A673 (cell line): ENCODE measurements at regions not wholly inside any gene's neighbourhood (a gene's known extent, or its start where the extent isn't known, plus 50 kb on each side); places are given as distances from the start of the nearest gene placed in this dataset.

Experiments used
- BruUV-seq: library from RNA; stranded (reverse); fragments of 400-500 nt; replicated peaks from 2 replicates; lab custom pipeline; 2021; lab: Mats Ljungman, UMichigan
- CTCF ChIA-PET: fragments of 300-600 bp; sonication (Branson Sonifier 250); formaldehyde crosslinking; loops from one replicate; lab custom pipeline; 2022; ENCODE audit warnings: antibody characterized with exemption; lab: Charles Lee
- POLR2A ChIA-PET: fragments of 300-600 bp; sonication (Branson Sonifier 250); formaldehyde crosslinking; loops from one replicate; lab custom pipeline; 2022; ENCODE audit warnings: antibody characterized with exemption; ENCODE audit not compliant: low non-redundant PET; lab: Charles Lee
- DNase-seq: peaks from one replicate; pipeline ENCODE4 v3.0.0-alpha.2; 2015; ENCODE audit warnings: low spot score
- H3K27ac ChIP-seq: fragments of 200-600 bp; sonication (generic); 2 replicates; pipeline ENCODE4 v1.5.1; 2016; ENCODE audit warnings: mixed run types, low read depth, mild to moderate bottlenecking, mixed read lengths, antibody characterized with exemption, low read length; ENCODE audit not compliant: poor library complexity, severe bottlenecking
- H3K27me3 ChIP-seq: fragments of 200-600 bp; sonication (generic); replicated peaks from 2 replicates; pipeline ENCODE4 v1.6.1; 2017; ENCODE audit warnings: mixed run types, low read depth, mild to moderate bottlenecking, mixed read lengths, antibody characterized with exemption, low read length; ENCODE audit not compliant: insufficient read depth, poor library complexity
- H3K36me3 ChIP-seq: fragments of 200-600 bp; sonication (generic); 2 replicates; pipeline ENCODE4 v1.6.1; 2016; ENCODE audit warnings: mixed run types, mild to moderate bottlenecking, mixed read lengths, antibody characterized with exemption, low read length; ENCODE audit not compliant: insufficient read depth, poor library complexity, severe bottlenecking
- H3K4me1 ChIP-seq: fragments of 200-600 bp; sonication (generic); 2 replicates; pipeline ENCODE4 v1.6.1; 2017; ENCODE audit warnings: mixed run types, mild to moderate bottlenecking, mixed read lengths, antibody characterized with exemption, low read length; ENCODE audit not compliant: insufficient read depth, poor library complexity, severe bottlenecking
- H3K4me3 ChIP-seq: fragments of 200-600 bp; sonication (generic); 2 replicates; pipeline ENCODE4 v1.5.1; 2016; ENCODE audit warnings: low read depth, mixed run types, mild to moderate bottlenecking, mixed read lengths, low read length; ENCODE audit not compliant: poor library complexity, severe bottlenecking
- H3K9me3 ChIP-seq: fragments of 200-600 bp; sonication (generic); 2 replicates; pipeline ENCODE4 v1.6.1; 2016; ENCODE audit warnings: mixed run types, low read depth, mild to moderate bottlenecking, mixed read lengths, antibody characterized with exemption, low read length; ENCODE audit not compliant: poor library complexity, severe bottlenecking
- EZH2 ChIP-seq: fragments of 200-600 bp; sonication (generic); IDR thresholded peaks from 2 replicates; pipeline ENCODE4 v1.6.1; 2017; ENCODE audit warnings: borderline replicate concordance, low read depth, mild to moderate bottlenecking, mixed read lengths, antibody characterized with exemption, low read length; ENCODE audit not compliant: poor library complexity, severe bottlenecking
- intact Hi-C: fragments of 100-400 bp; cut with micrococcal nuclease; formaldehyde crosslinking; loops from one replicate; pipeline ENCODE4 v1.10.0; 2022; ENCODE audit not compliant: unreplicated experiment
- TF ChIP-seq, protein P1 (sequence below): fragments of 300-800, 200-600 bp; sonication (generic); conservative IDR thresholded peaks from 2 replicates; pipeline ENCODE4 v1.5.1; 2017; ENCODE audit warnings: low read depth, mild to moderate bottlenecking, antibody characterized with exemption, low read length, moderate library complexity, mixed read lengths

DNA sequence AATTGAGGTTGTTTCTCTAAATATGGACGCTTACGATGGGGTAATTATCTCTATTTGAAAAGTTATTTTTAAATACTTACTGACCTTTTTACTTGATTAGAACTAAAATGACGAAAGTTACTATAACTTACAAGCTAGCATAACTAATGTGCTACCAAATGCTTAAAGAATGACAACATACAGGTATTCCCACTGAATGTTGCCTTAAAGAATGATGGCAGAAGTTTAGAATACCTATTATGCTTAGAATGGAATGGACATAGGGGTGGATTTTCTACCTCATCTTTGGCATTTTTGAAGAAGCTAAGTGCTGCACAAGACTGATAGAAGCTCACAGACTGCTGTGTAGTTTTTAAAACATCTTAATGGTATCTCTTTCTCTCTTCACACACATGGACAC, 284.8 kb downstream of the THBS2 start:
- CTCF ChIA-PET = no interaction called here
- H3K27me3 ChIP-seq = no peaks in the 10 kb centered on the region
- intact Hi-C loops = no loop called here
- no peak for TF ChIP-seq EZH2
- TF ChIP-seq, protein P1, sequence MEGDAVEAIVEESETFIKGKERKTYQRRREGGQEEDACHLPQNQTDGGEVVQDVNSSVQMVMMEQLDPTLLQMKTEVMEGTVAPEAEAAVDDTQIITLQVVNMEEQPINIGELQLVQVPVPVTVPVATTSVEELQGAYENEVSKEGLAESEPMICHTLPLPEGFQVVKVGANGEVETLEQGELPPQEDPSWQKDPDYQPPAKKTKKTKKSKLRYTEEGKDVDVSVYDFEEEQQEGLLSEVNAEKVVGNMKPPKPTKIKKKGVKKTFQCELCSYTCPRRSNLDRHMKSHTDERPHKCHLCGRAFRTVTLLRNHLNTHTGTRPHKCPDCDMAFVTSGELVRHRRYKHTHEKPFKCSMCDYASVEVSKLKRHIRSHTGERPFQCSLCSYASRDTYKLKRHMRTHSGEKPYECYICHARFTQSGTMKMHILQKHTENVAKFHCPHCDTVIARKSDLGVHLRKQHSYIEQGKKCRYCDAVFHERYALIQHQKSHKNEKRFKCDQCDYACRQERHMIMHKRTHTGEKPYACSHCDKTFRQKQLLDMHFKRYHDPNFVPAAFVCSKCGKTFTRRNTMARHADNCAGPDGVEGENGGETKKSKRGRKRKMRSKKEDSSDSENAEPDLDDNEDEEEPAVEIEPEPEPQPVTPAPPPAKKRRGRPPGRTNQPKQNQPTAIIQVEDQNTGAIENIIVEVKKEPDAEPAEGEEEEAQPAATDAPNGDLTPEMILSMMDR = no peak
- no peaks in the 10 kb centered on the region for H3K36me3 ChIP-seq
- no peaks in the 10 kb centered on the region for H3K9me3 ChIP-seq
- POLR2A ChIA-PET = no interaction called here
- DNase-seq = no peak
- H3K27ac ChIP-seq = no peak overlapping the region
- no peaks in the 10 kb centered on the region for H3K4me1 ChIP-seq
- no peak overlapping the region for H3K4me3 ChIP-seq
- no TSS peak for BruUV-seq

DNA sequence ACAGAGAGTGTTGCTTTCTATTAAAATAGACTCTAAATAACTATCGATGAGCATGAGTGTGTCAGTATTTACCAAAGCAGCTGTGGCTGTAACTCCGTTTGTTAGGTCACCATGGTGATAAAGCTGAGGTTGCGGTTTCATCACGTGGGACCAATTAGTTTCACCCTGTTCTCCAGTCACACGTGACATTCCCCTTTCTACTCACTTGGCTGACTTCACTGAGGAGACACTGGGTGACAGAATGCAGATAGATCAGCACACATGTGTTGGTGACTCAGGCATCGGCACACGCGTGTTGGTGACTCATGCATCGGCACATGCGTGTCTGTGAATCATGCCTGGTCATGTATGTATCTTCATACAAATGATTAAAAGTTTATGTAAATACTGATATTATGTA, 285.4 kb downstream of the THBS2 start:
- Histone ChIP-seq H3K27ac (no peak overlapping the region), H3K36me3 (no peaks in the 10 kb centered on the region), H3K4me3 (no peak overlapping the region), H3K27me3 (no peaks in the 10 kb centered on the region), H3K4me1 (no peaks in the 10 kb centered on the region), H3K9me3 (no peaks in the 10 kb centered on the region)
- peak; percentile 81 for DNase-seq
- TF ChIP-seq, protein P1 = no peak
- TF ChIP-seq EZH2 = no peak
- ChIA-PET CTCF (no interaction called here), POLR2A (interaction anchor here (0.7 kb wide), 1 partner anchor 666 kb away, joined by 5 read pairs; no protein-coding TSS in a partner anchor)
- no TSS peak for BruUV-seq
- intact Hi-C loops = no loop called here

DNA sequence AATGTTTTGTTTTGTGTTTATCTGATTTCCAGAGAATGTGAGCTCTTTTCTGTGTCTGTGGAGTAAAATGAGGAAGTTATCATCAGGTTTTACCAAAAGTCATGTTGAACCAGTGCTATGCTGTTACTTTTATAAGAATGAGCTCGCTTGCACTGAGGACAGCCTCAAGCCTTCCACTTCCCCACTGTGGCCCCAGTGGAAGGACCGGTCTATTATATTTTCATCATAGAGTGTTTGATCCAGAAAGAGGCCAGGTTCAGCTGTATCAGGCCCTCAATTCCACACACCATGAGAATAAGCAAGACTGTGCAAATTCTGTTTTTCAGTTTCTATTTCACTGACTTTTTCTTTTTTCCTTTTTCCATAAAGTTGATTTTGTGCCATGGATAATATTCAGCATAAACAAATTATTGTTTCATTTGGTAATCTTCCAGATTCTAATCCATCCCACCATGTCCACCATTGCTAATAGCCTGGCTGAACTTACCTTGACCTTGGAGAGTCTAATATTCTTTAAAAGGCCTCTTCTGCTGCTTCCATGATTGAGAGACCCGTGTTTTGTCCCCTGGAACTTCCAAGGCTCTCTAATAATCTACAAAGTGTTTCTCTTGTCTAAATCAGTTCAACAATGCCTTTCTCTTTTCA, 286.2 kb downstream of the THBS2 start:
- Histone ChIP-seq H3K4me3 (no peak overlapping the region), H3K36me3 (no peaks in the 10 kb centered on the region), H3K9me3 (no peaks in the 10 kb centered on the region), H3K4me1 (no peaks in the 10 kb centered on the region), H3K27ac (no peak overlapping the region), H3K27me3 (no peaks in the 10 kb centered on the region)
- intact Hi-C loops = no loop called here
- no peak for TF ChIP-seq EZH2
- TF ChIP-seq, protein P1 = no peak
- no TSS peak for BruUV-seq
- no peak for DNase-seq
- POLR2A ChIA-PET = no interaction called here
- CTCF ChIA-PET = no interaction called here
